DND-41 (cell line): ENCODE measurements at regions not wholly inside any gene's neighbourhood (a gene's known extent, or its start where the extent isn't known, plus 50 kb on each side); places are given as distances from the start of the nearest gene placed in this dataset.

ENCODE experiments used
- ATAC-seq: fragments of 200-7000 bp; cut with Tn5 transposase; 3 replicates; pipeline ENCODE4 v1.9.1; 2021; ENCODE audit warnings: low read depth; ENCODE audit not compliant: insufficient read depth
- DNase-seq: peaks from one replicate; pipeline ENCODE4 v3.0.0-alpha.2; 2020
- H2AFZ ChIP-seq: 2 replicates; pipeline ENCODE4 v1.6.0; 2012; ENCODE audit warnings: low read depth, low read length
- H3K27ac ChIP-seq: 2 replicates; pipeline ENCODE4 v1.5.1; 2012; ENCODE audit warnings: low read length, inconsistent platforms
- H3K27me3 ChIP-seq: fragments of 200-600 bp; sonication (generic); 2 replicates; pipeline ENCODE4 v1.6.0; 2012; ENCODE audit warnings: low read length, mild to moderate bottlenecking, inconsistent platforms; ENCODE audit not compliant: insufficient read depth, poor library complexity
- H3K36me3 ChIP-seq: 2 replicates; pipeline ENCODE4 v1.5.1; 2012; ENCODE audit warnings: low read length, inconsistent platforms; ENCODE audit not compliant: insufficient read depth
- H3K4me1 ChIP-seq: 2 replicates; pipeline ENCODE4 v1.5.1; 2012; ENCODE audit warnings: mild to moderate bottlenecking, low read length; ENCODE audit not compliant: insufficient read depth
- H3K4me2 ChIP-seq: 2 replicates; pipeline ENCODE4 v1.6.0; 2012; ENCODE audit warnings: mild to moderate bottlenecking, moderate library complexity, low read length, inconsistent platforms; ENCODE audit not compliant: insufficient read depth
- H3K4me3 ChIP-seq, 2 experiments: fragments of 200-600 bp in 1 of 2; shearing (Covaris generic) in 1 of 2; 2 replicates each; pipeline ENCODE4 v1.5.1; 2012 to 2016; ENCODE audit warnings: inconsistent platforms in 2 of 2, low read length in 2 of 2, mild to moderate bottlenecking in 2 of 2, low read depth in 1 of 2, moderate library complexity in 1 of 2
- H3K79me2 ChIP-seq: 2 replicates; pipeline ENCODE4 v1.6.0; 2012; ENCODE audit warnings: low read length, inconsistent platforms; ENCODE audit not compliant: insufficient read depth
- H3K9ac ChIP-seq: 2 replicates; pipeline ENCODE4 v1.6.0; 2012; ENCODE audit warnings: low read depth, mild to moderate bottlenecking, inconsistent platforms, low read length, moderate library complexity
- H3K9me3 ChIP-seq: 2 replicates; pipeline ENCODE4 v1.5.1; 2012; ENCODE audit warnings: low read length, moderate library complexity, mild to moderate bottlenecking, inconsistent platforms; ENCODE audit not compliant: insufficient read depth, severe bottlenecking
- H4K20me1 ChIP-seq: 2 replicates; pipeline ENCODE4 v1.6.0; 2012; ENCODE audit warnings: low read length; ENCODE audit not compliant: insufficient read depth
- CTCF ChIP-seq: IDR thresholded peaks from 2 replicates; pipeline ENCODE4 v1.5.1; 2012; ENCODE audit warnings: borderline replicate concordance, low read length, moderate library complexity, mild to moderate bottlenecking; ENCODE audit not compliant: poor library complexity, severe bottlenecking; ENCODE audit errors: extremely low read depth
- EZH2 ChIP-seq: IDR thresholded peaks from 3 replicates; pipeline ENCODE4 v1.6.1; 2012; ENCODE audit warnings: borderline replicate concordance, low read depth, mild to moderate bottlenecking, moderate library complexity, low read length, inconsistent platforms; ENCODE audit not compliant: severe bottlenecking

GRCh38 chrX:13153796-13154195 is 109.4 kb upstream of the FAM9C start:
- Histone ChIP-seq H3K4me2 (no peak overlapping the region), H3K79me2 (no peaks in the 10 kb centered on the region), H3K9me3 (no peaks in the 10 kb centered on the region), H3K27ac (no peak overlapping the region), H3K4me3 (no peak overlapping the region), H4K20me1 (no peaks in the 10 kb centered on the region), H2AFZ (no peak overlapping the region), H3K9ac (no peak overlapping the region), H3K27me3 (no peaks in the 10 kb centered on the region), H3K36me3 (no peaks in the 10 kb centered on the region), H3K4me1 (peaks cover 26% of the 10 kb centered on the region)
- TF ChIP-seq EZH2: no peak
- no peak for TF ChIP-seq CTCF
- ATAC-seq (no peak), DNase-seq (no peak)

- Histone ChIP-seq H3K4me2 (peak overlapping the region; percentile 65), H3K4me3 (peak overlapping the region in 1 of 2 experiments; percentile 50; a peak in 2 of 4 replicates), H3K36me3 (no peaks in the 10 kb centered on the region), H2AFZ (peak overlapping the region; percentile 59), H3K27ac (peak overlapping the region; percentile 88), H3K79me2 (no peaks in the 10 kb centered on the region), H3K9ac (peak overlapping the region; percentile 50), H3K27me3 (no peaks in the 10 kb centered on the region), H3K4me1 (peaks cover 26% of the 10 kb centered on the region), H4K20me1 (no peaks in the 10 kb centered on the region), H3K9me3 (no peaks in the 10 kb centered on the region)
- no peak for TF ChIP-seq CTCF
- no peak for TF ChIP-seq EZH2
- DNase-seq (no peak), ATAC-seq (no peak)
These were observed 108.2 kb upstream of the FAM9C start for GRCh38 chrX:13152518-13153185.

- peak overlapping the region; percentile 59 for H2AFZ ChIP-seq
- peak overlapping the region in 1 of 2 experiments; percentile 50; a peak in 2 of 4 replicates for H3K4me3 ChIP-seq
- H3K4me1 ChIP-seq: peaks cover 26% of the 10 kb centered on the region
- peak overlapping the region; percentile 88 for H3K27ac ChIP-seq
- TF ChIP-seq EZH2 (no peak), CTCF (no peak)
- H4K20me1 ChIP-seq: no peaks in the 10 kb centered on the region
- H3K79me2 ChIP-seq: no peaks in the 10 kb centered on the region
- H3K27me3 ChIP-seq: no peaks in the 10 kb centered on the region
- DNase-seq: peak; percentile 74
- no peaks in the 10 kb centered on the region for H3K36me3 ChIP-seq
- peak overlapping the region; percentile 50 for H3K9ac ChIP-seq
- peak overlapping the region; percentile 65 for H3K4me2 ChIP-seq
- peak; percentile 99 for ATAC-seq
- peaks cover 3% of the 10 kb centered on the region for H3K9me3 ChIP-seq
These were observed 107.6 kb upstream of the FAM9C start for GRCh38 chrX:13151828-13152517.
